Liver (tissue), 8 donors: ENCODE measurements at regions not wholly inside any gene's neighbourhood (a gene's known extent, or its start where the extent isn't known, plus 50 kb on each side); places are given as distances from the start of the nearest gene placed in this dataset.

ENCODE experiments used
- DNase-seq: peaks from one replicate; pipeline ENCODE4 v3.0.0-alpha.2; 2017; ENCODE audit warnings: low spot score
- H3K27ac ChIP-seq, 2 donors: one replicate each; pipeline ENCODE4 v1.7.0; 2013; ENCODE audit warnings: inconsistent platforms in 2 of 2, low read length in 2 of 2, control low read depth in 1 of 2, low read depth in 1 of 2, mild to moderate bottlenecking in 1 of 2
- H3K27me3 ChIP-seq, 4 donors: one replicate each; pipeline versions ENCODE4 v1.6.1 to v1.7.0; 2013; ENCODE audit warnings: low read length in 3 of 4, inconsistent platforms in 1 of 4, mild to moderate bottlenecking in 1 of 4, moderate library complexity in 1 of 4; ENCODE audit not compliant: control insufficient read depth in 4 of 4, insufficient read depth in 4 of 4
- H3K36me3 ChIP-seq, 4 donors: one replicate each; pipeline versions ENCODE4 v1.6.1 to v1.7.0; 2013; ENCODE audit warnings: low read length in 3 of 4, mild to moderate bottlenecking in 3 of 4, low read depth in 1 of 4, moderate library complexity in 1 of 4; ENCODE audit not compliant: control insufficient read depth in 4 of 4, insufficient read depth in 3 of 4
- H3K4me1 ChIP-seq, 4 donors: one replicate each; pipeline versions ENCODE4 v1.6.1 to v1.7.0; 2013; ENCODE audit warnings: low read length in 3 of 4, mild to moderate bottlenecking in 3 of 4, moderate library complexity in 1 of 4; ENCODE audit not compliant: control insufficient read depth in 4 of 4, insufficient read depth in 4 of 4
- H3K4me3 ChIP-seq, 3 donors: one replicate each; pipeline versions ENCODE4 v1.6.1 to v1.7.0; 2013; ENCODE audit warnings: low read length in 3 of 3, control low read depth in 1 of 3, low read depth in 1 of 3, mild to moderate bottlenecking in 1 of 3
- H3K9ac ChIP-seq, 2 donors: one replicate each; pipeline ENCODE4 v1.7.0; 2013; ENCODE audit warnings: low read length in 2 of 2, mild to moderate bottlenecking in 2 of 2, moderate library complexity in 2 of 2, control low read depth in 1 of 2, low read depth in 1 of 2
- H3K9me3 ChIP-seq, 4 donors: one replicate each; pipeline versions ENCODE4 v1.6.1 to v1.7.0; 2013; ENCODE audit warnings: low read length in 3 of 4; ENCODE audit not compliant: control insufficient read depth in 4 of 4
- ATF3 ChIP-seq: IDR thresholded peaks from 2 replicates; pipeline ENCODE4 v1.6.1; 2016; ENCODE audit warnings: antibody characterized with exemption
- CTCF ChIP-seq: fragments of 150-350 bp; IDR thresholded peaks from 2 replicates; pipeline ENCODE4 v1.5.1; 2017; ENCODE audit warnings: improper control_type of control experiment, low read depth, low read length; ENCODE audit not compliant: missing input control
- FOXA1 ChIP-seq: IDR thresholded peaks from 2 replicates; pipeline ENCODE4 v1.6.1; 2016; ENCODE audit warnings: antibody characterized with exemption
- FOXA2 ChIP-seq: IDR thresholded peaks from 2 replicates; pipeline ENCODE4 v1.6.1; 2016; ENCODE audit warnings: antibody characterized with exemption
- HNF4A ChIP-seq, 2 donors: conservative IDR thresholded peaks; 2 replicates each; pipeline ENCODE4 v1.6.1; 2016; ENCODE audit warnings: antibody characterized with exemption in 2 of 2, mild to moderate bottlenecking in 2 of 2
- HNF4G ChIP-seq: IDR thresholded peaks from 2 replicates; pipeline ENCODE4 v1.6.1; 2016; ENCODE audit warnings: antibody characterized with exemption
- JUND ChIP-seq, 2 donors: IDR thresholded peaks; 2 replicates each; pipeline ENCODE4 v1.6.1; 2016; ENCODE audit warnings: antibody characterized with exemption in 2 of 2
- MAX ChIP-seq: IDR thresholded peaks from 2 replicates; pipeline ENCODE4 v1.6.1; 2016; ENCODE audit warnings: antibody characterized with exemption
- NR2F2 ChIP-seq: IDR thresholded peaks from 2 replicates; pipeline ENCODE4 v1.6.1; 2016; ENCODE audit warnings: antibody characterized with exemption
- RAD21 ChIP-seq, 2 donors: IDR thresholded peaks; 2 replicates each; pipeline ENCODE4 v1.6.1; 2016; ENCODE audit warnings: antibody characterized with exemption in 2 of 2, mild to moderate bottlenecking in 2 of 2
- RXRA ChIP-seq, 2 donors: IDR thresholded peaks; 2 replicates each; pipeline ENCODE4 v1.6.1; 2017 to 2018; ENCODE audit warnings: antibody characterized with exemption in 2 of 2, mild to moderate bottlenecking in 1 of 2
- SP1 ChIP-seq: IDR thresholded peaks from 2 replicates; pipeline ENCODE4 v1.6.1; 2018; ENCODE audit warnings: antibody characterized with exemption, mild to moderate bottlenecking
- TAF1 ChIP-seq: conservative IDR thresholded peaks from 2 replicates; pipeline ENCODE4 v1.6.1; 2016; ENCODE audit warnings: antibody characterized with exemption, mild to moderate bottlenecking
- YY1 ChIP-seq: IDR thresholded peaks from 2 replicates; pipeline ENCODE4 v1.6.1; 2016; ENCODE audit warnings: antibody characterized with exemption, mild to moderate bottlenecking
- ZBTB33 ChIP-seq: IDR thresholded peaks from 2 replicates; pipeline ENCODE4 v1.6.1; 2016; ENCODE audit warnings: antibody characterized with exemption
- WGBS: extraction: QIAGEN DNeasy Blood & Tissue Kit; methylation state at CpG from one replicate; pipeline ENCODE4 v1.1.7; 2013; 5-methylcytosine and 5-hydroxymethylcytosine counted together
- donor health status: healthy.
- donor health status: healthy.
- donor health status: healthy.
- donor health status: healthy.
- donor health status: healthy.

GRCh38 chr1:17883136-17883535 is 128.0 kb downstream of the ACTL8 start:
- WGBS: 94% methylated on average over 5 of the region's 5 CpGs
- Histone ChIP-seq H3K36me3 (no peaks in the 10 kb centered on the region), H3K4me3 (no peak overlapping the region), H3K4me1 (no peaks in the 10 kb centered on the region), H3K9me3 (no peaks in the 10 kb centered on the region), H3K27ac (no peak overlapping the region), H3K9ac (no peak overlapping the region), H3K27me3 (peaks cover 0 to 5% (median 0%) of the 10 kb centered on the region in 4 donors)
- DNase-seq: no peak
- TF ChIP-seq FOXA2 (no peak), MAX (no peak), HNF4G (no peak), JUND (IDR thresholded peaks at IDR 0.05) (no peak), HNF4A (conservative IDR thresholded peaks at IDR 0.05) (no peak), YY1 (no peak), RXRA (IDR thresholded peaks at IDR 0.05) (no peak), FOXA1 (no peak), RAD21 (IDR thresholded peaks at IDR 0.05) (no peak), ATF3 (no peak), ZBTB33 (no peak), NR2F2 (no peak), SP1 (no peak), CTCF (no peak)

- H3K27me3 ChIP-seq: peaks cover 0 to 5% (median 0%) of the 10 kb centered on the region in 4 donors
- WGBS: 95% methylated on average over 12 of the region's 12 CpGs
- no peak for DNase-seq
Measured at GRCh38 chr1:17883662-17884395, 128.7 kb downstream of the ACTL8 start.

More at GRCh38 chr1:17883662-17884395, 128.7 kb downstream of the ACTL8 start:
- Histone ChIP-seq H3K9ac (no peak overlapping the region), H3K9me3 (no peaks in the 10 kb centered on the region), H3K36me3 (no peaks in the 10 kb centered on the region), H3K4me3 (no peak overlapping the region), H3K27ac (no peak overlapping the region), H3K4me1 (no peaks in the 10 kb centered on the region)
- TF ChIP-seq FOXA2 (no peak), HNF4G (no peak), TAF1 (no peak)
